ENCODE measurements at regions not wholly inside any gene's neighbourhood (a gene's known extent, or its start where the extent isn't known, plus 50 kb on each side); places are given as distances from the start of the nearest gene placed in this dataset.

GRCh38 chr13:104900191-104900817 is 1635.2 kb downstream of the EFNB2 start:
- TF ChIP-seq TAF1 (IDR thresholded peaks at IDR 0.05; ENCODE audit: low read depth, low read length): no peak
- TF ChIP-seq SPI1 (IDR thresholded peaks at IDR 0.05; ENCODE audit: low read depth, low read length): no peak
- no peak for TF ChIP-seq POLR2AphosphoS5 (IDR thresholded peaks at IDR 0.05; ENCODE audit: low read depth, low read length)
- no peak for TF ChIP-seq POLR2A (IDR thresholded peaks at IDR 0.05; ENCODE audit: low read depth, low read length)
- no peak for TF ChIP-seq PAX5 (IDR thresholded peaks at IDR 0.05; ENCODE audit: insufficient read depth, low read length, severe bottlenecking)
- FAIRE-seq (no peak), DNase-seq (ENCODE audit: insufficient read length, low spot score) (no peak)

- no peak for DNase-seq (ENCODE audit: insufficient read length, low spot score)
- no peak for FAIRE-seq
- no peak for TF ChIP-seq POLR2A (IDR thresholded peaks at IDR 0.05; ENCODE audit: low read depth, low read length)
- no peak for TF ChIP-seq POU2F2 (IDR thresholded peaks at IDR 0.05; ENCODE audit: low read depth, low read length)
- TF ChIP-seq SPI1 (IDR thresholded peaks at IDR 0.05; ENCODE audit: low read depth, low read length): no peak
- no peak for TF ChIP-seq POLR2AphosphoS5 (IDR thresholded peaks at IDR 0.05; ENCODE audit: low read depth, low read length)
- TF ChIP-seq TAF1 (IDR thresholded peaks at IDR 0.05; ENCODE audit: low read depth, low read length): no peak
- TF ChIP-seq PAX5 (IDR thresholded peaks at IDR 0.05; ENCODE audit: insufficient read depth, low read length, severe bottlenecking): no peak
These were observed 1637.0 kb downstream of the EFNB2 start for GRCh38 chr13:104898484-104898883.

- DNase-seq (ENCODE audit: insufficient read length, low spot score) (no peak), FAIRE-seq (no peak)
- TF ChIP-seq SPI1 (IDR thresholded peaks at IDR 0.05; ENCODE audit: low read depth, low read length): no peak
- TF ChIP-seq POLR2AphosphoS5 (IDR thresholded peaks at IDR 0.05; ENCODE audit: low read depth, low read length): no peak
- TF ChIP-seq POLR2A (IDR thresholded peaks at IDR 0.05; ENCODE audit: low read depth, low read length): no peak
- no peak for TF ChIP-seq PAX5 (IDR thresholded peaks at IDR 0.05; ENCODE audit: insufficient read depth, low read length, severe bottlenecking)
- TF ChIP-seq POU2F2 (IDR thresholded peaks at IDR 0.05; ENCODE audit: low read depth, low read length): no peak
- TF ChIP-seq TAF1 (IDR thresholded peaks at IDR 0.05; ENCODE audit: low read depth, low read length): no peak
These were observed 1639.9 kb downstream of the EFNB2 start for GRCh38 chr13:104895521-104895920.

GRCh38 chr13:104875038-104875754 is 1660.3 kb downstream of the EFNB2 start:
- no peak for DNase-seq (ENCODE audit: insufficient read length, low spot score)
- FAIRE-seq: no peak
- TF ChIP-seq POU2F2 (IDR thresholded peaks at IDR 0.05; ENCODE audit: low read depth, low read length): no peak
- no peak for TF ChIP-seq POLR2A (IDR thresholded peaks at IDR 0.05; ENCODE audit: low read depth, low read length)
- TF ChIP-seq PAX5 (IDR thresholded peaks at IDR 0.05; ENCODE audit: insufficient read depth, low read length, severe bottlenecking): no peak
- no peak for TF ChIP-seq SPI1 (IDR thresholded peaks at IDR 0.05; ENCODE audit: low read depth, low read length)
- TF ChIP-seq TAF1 (IDR thresholded peaks at IDR 0.05; ENCODE audit: low read depth, low read length): no peak
- no peak for TF ChIP-seq POLR2AphosphoS5 (IDR thresholded peaks at IDR 0.05; ENCODE audit: low read depth, low read length)

- no peak for DNase-seq (ENCODE audit: insufficient read length, low spot score)
- no peak for FAIRE-seq
- no peak for TF ChIP-seq POLR2AphosphoS5 (IDR thresholded peaks at IDR 0.05; ENCODE audit: low read depth, low read length)
- no peak for TF ChIP-seq TAF1 (IDR thresholded peaks at IDR 0.05; ENCODE audit: low read depth, low read length)
- TF ChIP-seq POLR2A (IDR thresholded peaks at IDR 0.05; ENCODE audit: low read depth, low read length): no peak
These were observed 1663.3 kb downstream of the EFNB2 start for GRCh38 chr13:104872153-104872552.

- DNase-seq (ENCODE audit: insufficient read length, low spot score): no peak
- TF ChIP-seq POLR2AphosphoS5 (IDR thresholded peaks at IDR 0.05; ENCODE audit: low read depth, low read length) (no peak), PAX5 (IDR thresholded peaks at IDR 0.05; ENCODE audit: insufficient read depth, low read length, severe bottlenecking) (no peak), POU2F2 (IDR thresholded peaks at IDR 0.05; ENCODE audit: low read depth, low read length) (no peak), SPI1 (IDR thresholded peaks at IDR 0.05; ENCODE audit: low read depth, low read length) (no peak), TAF1 (IDR thresholded peaks at IDR 0.05; ENCODE audit: low read depth, low read length) (no peak), POLR2A (IDR thresholded peaks at IDR 0.05; ENCODE audit: low read depth, low read length) (no peak)
- no peak for FAIRE-seq
These were observed 1664.0 kb downstream of the EFNB2 start for GRCh38 chr13:104871456-104871855.

- no peak for DNase-seq (ENCODE audit: insufficient read length, low spot score)
- peak; percentile 20 for FAIRE-seq
- TF ChIP-seq TAF1 (IDR thresholded peaks at IDR 0.05; ENCODE audit: low read depth, low read length): no peak
These were observed 1666.0 kb downstream of the EFNB2 start for GRCh38 chr13:104869501-104869900.

- no peak for FAIRE-seq
- TF ChIP-seq POLR2A (IDR thresholded peaks at IDR 0.05; ENCODE audit: low read depth, low read length): no peak
- no peak for TF ChIP-seq PAX5 (IDR thresholded peaks at IDR 0.05; ENCODE audit: insufficient read depth, low read length, severe bottlenecking)
- no peak for TF ChIP-seq POLR2AphosphoS5 (IDR thresholded peaks at IDR 0.05; ENCODE audit: low read depth, low read length)
- no peak for TF ChIP-seq SPI1 (IDR thresholded peaks at IDR 0.05; ENCODE audit: low read depth, low read length)
- TF ChIP-seq TAF1 (IDR thresholded peaks at IDR 0.05; ENCODE audit: low read depth, low read length): no peak
- no peak for TF ChIP-seq POU2F2 (IDR thresholded peaks at IDR 0.05; ENCODE audit: low read depth, low read length)
- DNase-seq (ENCODE audit: insufficient read length, low spot score): no peak
These were observed 1666.7 kb downstream of the EFNB2 start for GRCh38 chr13:104868806-104869205.

GRCh38 chr13:104855581-104855980 is 1679.9 kb downstream of the EFNB2 start:
- FAIRE-seq: no peak
- DNase-seq (ENCODE audit: insufficient read length, low spot score): no peak
- TF ChIP-seq PAX5 (IDR thresholded peaks at IDR 0.05; ENCODE audit: insufficient read depth, low read length, severe bottlenecking): no peak
- no peak for TF ChIP-seq POU2F2 (IDR thresholded peaks at IDR 0.05; ENCODE audit: low read depth, low read length)
- no peak for TF ChIP-seq POLR2AphosphoS5 (IDR thresholded peaks at IDR 0.05; ENCODE audit: low read depth, low read length)
- no peak for TF ChIP-seq POLR2A (IDR thresholded peaks at IDR 0.05; ENCODE audit: low read depth, low read length)
- TF ChIP-seq SPI1 (IDR thresholded peaks at IDR 0.05; ENCODE audit: low read depth, low read length): no peak
- no peak for TF ChIP-seq TAF1 (IDR thresholded peaks at IDR 0.05; ENCODE audit: low read depth, low read length)

- FAIRE-seq (no peak), DNase-seq (ENCODE audit: insufficient read length, low spot score) (no peak)
- TF ChIP-seq TAF1 (IDR thresholded peaks at IDR 0.05; ENCODE audit: low read depth, low read length) (no peak), SPI1 (IDR thresholded peaks at IDR 0.05; ENCODE audit: low read depth, low read length) (no peak), POU2F2 (IDR thresholded peaks at IDR 0.05; ENCODE audit: low read depth, low read length) (no peak), POLR2AphosphoS5 (IDR thresholded peaks at IDR 0.05; ENCODE audit: low read depth, low read length) (no peak), PAX5 (IDR thresholded peaks at IDR 0.05; ENCODE audit: insufficient read depth, low read length, severe bottlenecking) (no peak), POLR2A (IDR thresholded peaks at IDR 0.05; ENCODE audit: low read depth, low read length) (no peak)
These were observed 1680.8 kb downstream of the EFNB2 start for GRCh38 chr13:104854698-104855097.

All from GM12891 (cell line).